ENCODE measurements at regions not wholly inside any gene's neighbourhood (a gene's known extent, or its start where the extent isn't known, plus 50 kb on each side); places are given as distances from the start of the nearest gene placed in this dataset.

DNA sequence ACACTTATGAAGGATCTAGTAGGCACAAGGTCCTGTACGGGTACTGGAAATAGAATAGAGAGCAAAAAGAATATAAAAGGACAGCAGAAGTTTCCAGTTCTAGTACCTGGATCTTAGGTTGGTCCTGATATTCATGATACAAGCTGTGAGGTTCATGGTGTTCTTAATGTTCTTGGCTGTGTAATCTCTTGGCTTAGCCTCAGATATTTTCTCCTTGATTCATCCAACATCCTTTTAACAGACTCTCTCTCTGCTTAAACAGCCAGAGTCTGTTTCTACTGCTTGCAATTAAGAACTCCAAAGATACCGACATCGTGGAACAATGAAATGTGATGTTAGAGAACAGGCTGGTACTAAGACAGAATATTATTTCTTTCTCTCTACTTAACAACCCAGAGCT lies 49.9 kb downstream of the CNTN3 start:
- in situ Hi-C loops (cut with HindIII; ENCODE audit: low sequenced_read_pairs): no loop called here
- TF ChIP-seq, protein P1, sequence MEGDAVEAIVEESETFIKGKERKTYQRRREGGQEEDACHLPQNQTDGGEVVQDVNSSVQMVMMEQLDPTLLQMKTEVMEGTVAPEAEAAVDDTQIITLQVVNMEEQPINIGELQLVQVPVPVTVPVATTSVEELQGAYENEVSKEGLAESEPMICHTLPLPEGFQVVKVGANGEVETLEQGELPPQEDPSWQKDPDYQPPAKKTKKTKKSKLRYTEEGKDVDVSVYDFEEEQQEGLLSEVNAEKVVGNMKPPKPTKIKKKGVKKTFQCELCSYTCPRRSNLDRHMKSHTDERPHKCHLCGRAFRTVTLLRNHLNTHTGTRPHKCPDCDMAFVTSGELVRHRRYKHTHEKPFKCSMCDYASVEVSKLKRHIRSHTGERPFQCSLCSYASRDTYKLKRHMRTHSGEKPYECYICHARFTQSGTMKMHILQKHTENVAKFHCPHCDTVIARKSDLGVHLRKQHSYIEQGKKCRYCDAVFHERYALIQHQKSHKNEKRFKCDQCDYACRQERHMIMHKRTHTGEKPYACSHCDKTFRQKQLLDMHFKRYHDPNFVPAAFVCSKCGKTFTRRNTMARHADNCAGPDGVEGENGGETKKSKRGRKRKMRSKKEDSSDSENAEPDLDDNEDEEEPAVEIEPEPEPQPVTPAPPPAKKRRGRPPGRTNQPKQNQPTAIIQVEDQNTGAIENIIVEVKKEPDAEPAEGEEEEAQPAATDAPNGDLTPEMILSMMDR (IDR thresholded peaks at IDR 0.05; ENCODE audit: low read depth, low read length, missing control alignments): no peak
- no peak for DNase-seq (ENCODE audit: low read depth)
- no peak overlapping the region for H3K4me3 ChIP-seq (ENCODE audit: low read depth, low read length)

DNA sequence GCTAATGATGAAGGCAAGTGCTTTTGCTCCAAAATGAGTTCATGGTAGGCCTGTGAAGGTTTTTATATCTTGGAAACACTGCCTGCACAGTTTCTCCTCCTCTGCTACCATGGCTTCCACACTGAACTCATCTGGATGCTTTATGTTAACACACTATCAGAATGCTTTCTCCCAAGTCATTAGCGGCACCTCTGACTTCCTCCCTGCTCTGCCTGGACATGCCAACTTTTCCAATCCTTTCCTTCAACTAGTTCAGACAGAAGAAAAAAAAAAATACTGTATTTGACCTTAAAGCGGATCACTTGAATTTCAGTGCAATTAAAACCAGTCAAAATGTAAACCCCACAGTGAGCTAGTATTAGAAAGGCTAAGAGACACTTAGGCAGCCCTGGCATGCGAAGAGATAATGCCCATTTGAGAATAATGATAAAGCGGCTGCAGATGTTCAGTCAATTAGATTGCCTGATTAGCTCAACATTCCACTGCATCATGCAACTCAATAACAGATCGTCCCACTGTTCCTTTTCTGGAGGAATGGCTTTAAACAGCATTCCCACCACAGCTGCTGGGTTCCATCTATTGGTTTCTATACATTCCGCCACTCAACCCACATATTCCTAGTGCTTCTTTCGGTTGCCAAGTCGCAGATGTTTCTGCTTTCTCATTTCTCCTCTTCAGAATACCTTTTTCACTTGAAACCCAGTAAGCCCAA lies 51.7 kb downstream of the CNTN3 start:
- no peak for DNase-seq (ENCODE audit: low read depth)
- H3K4me3 ChIP-seq (ENCODE audit: low read depth, low read length): no peak overlapping the region
- TF ChIP-seq, protein P1 (IDR thresholded peaks at IDR 0.05; ENCODE audit: low read depth, low read length, missing control alignments): no peak
- in situ Hi-C loops (cut with HindIII; ENCODE audit: low sequenced_read_pairs): no loop called here

DNA sequence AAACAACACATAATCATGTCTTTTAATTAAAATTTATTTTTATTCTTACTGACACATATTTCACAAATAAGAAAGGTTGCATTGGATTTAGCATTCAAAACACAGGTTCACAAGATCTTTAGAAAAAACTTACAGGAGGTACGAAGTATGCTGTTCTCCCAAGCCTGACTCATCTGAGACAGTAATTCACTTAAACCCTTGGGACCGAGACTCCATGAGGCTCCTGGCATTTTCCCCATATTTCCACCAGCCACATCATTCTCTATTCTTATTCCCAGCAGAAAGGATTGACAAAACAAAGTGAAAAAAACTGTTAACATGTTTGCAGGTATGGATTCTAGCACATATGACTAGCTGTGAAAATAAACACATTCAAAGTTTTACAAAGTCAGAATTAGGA lies 52.6 kb downstream of the CNTN3 start:
- no peak for DNase-seq (ENCODE audit: low read depth)
- in situ Hi-C loops (cut with HindIII; ENCODE audit: low sequenced_read_pairs): no loop called here
- TF ChIP-seq, protein P1 (IDR thresholded peaks at IDR 0.05; ENCODE audit: low read depth, low read length, missing control alignments): no peak
- H3K4me3 ChIP-seq (ENCODE audit: low read depth, low read length): no peak overlapping the region

DNA sequence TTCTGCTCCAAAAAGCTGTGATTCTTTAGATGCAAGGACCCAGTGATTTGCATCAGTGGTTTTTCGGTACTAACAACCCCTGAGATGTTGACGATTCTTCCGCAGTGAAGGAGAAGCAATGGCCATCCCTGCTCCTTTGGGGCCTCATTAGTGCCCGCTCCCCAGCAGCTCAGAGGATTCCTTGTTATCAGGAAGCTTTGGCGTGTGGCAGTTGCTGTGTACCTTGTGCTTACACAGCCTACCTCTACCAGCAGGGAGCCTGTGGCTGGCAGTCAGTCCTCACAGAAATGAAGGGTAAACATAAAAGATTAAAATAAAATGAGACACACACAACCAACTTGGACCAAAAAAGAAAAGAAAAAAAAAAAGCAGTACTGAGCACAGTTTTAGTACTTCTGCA lies 55.2 kb downstream of the CNTN3 start:
- DNase-seq (ENCODE audit: low read depth): no peak
- in situ Hi-C loops (cut with HindIII; ENCODE audit: low sequenced_read_pairs): no loop called here
- TF ChIP-seq, protein P1 (IDR thresholded peaks at IDR 0.05; ENCODE audit: low read depth, low read length, missing control alignments): no peak
- no peak overlapping the region for H3K4me3 ChIP-seq (ENCODE audit: low read depth, low read length)

DNA sequence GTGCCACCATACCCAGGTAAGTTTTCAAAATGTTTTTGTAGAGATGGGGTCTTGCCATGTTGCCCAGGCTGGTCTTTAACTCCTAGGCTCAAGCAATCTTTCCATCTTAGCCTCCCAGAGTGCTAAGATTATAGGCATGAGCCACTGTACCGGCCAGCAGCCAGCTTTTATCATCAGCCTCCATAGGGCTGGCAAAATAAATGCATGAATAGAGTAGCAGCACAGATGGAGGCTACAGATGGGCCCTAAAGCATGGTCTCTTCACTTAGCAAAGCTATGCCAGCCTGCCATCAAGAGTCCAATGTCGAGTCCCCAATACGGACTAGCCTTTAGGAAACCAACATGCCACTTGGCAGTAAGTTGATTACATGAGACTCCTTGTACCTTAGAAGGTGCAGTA lies 63.8 kb downstream of the CNTN3 start:
- H3K4me3 ChIP-seq (ENCODE audit: low read depth, low read length): no peak overlapping the region
- no peak for DNase-seq (ENCODE audit: low read depth)
- in situ Hi-C loops (cut with HindIII; ENCODE audit: low sequenced_read_pairs): no loop called here
- TF ChIP-seq, protein P1 (IDR thresholded peaks at IDR 0.05; ENCODE audit: low read depth, low read length, missing control alignments): no peak

DNA sequence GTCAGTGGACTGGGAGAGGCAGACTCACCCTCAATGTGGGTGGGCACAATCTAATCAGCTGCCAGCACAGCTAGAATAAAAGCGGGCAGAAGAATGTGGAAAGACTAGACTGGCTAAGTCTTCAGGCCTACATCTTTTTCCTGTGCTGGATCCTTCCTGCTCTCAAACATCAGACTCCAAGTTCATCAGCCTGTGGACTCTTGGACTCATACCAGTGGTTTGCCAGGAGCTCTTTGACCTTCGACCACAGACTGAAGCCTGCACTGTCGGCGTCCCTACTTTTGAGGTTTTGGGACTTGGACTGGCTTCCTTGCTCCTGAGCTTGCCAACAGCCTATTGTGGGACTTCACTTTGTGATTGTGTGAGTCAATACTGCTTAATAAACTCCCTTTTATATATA lies 68.0 kb downstream of the CNTN3 start:
- TF ChIP-seq, protein P1 (IDR thresholded peaks at IDR 0.05; ENCODE audit: low read depth, low read length, missing control alignments): no peak
- in situ Hi-C loops (cut with HindIII; ENCODE audit: low sequenced_read_pairs): no loop called here
- DNase-seq (ENCODE audit: low read depth): peak; percentile 75
- H3K4me3 ChIP-seq (ENCODE audit: low read depth, low read length): no peak overlapping the region

Measured in astrocyte of the cerebellum (primary cell).